Bronchial epithelial cell (primary cell): ENCODE measurements at regions not wholly inside any gene's neighbourhood (a gene's known extent, or its start where the extent isn't known, plus 50 kb on each side); places are given as distances from the start of the nearest gene placed in this dataset.

Source experiments
- DNase-seq: peaks from one replicate; pipeline ENCODE4 v3.0.0-alpha.2; 2010; ENCODE audit warnings: low read depth
- FAIRE-seq: peaks from 2 replicates; lab custom pipeline; 2011; peaks lifted over from hg19 to GRCh38; lab: Jason Lieb, UNC
- H3K27me3 ChIP-seq: 2 replicates; pipeline ENCODE4 v1.5.1; 2011; ENCODE audit warnings: low read length; ENCODE audit not compliant: control insufficient read depth, insufficient read depth
- H3K36me3 ChIP-seq: 2 replicates; pipeline ENCODE4 v1.5.1; 2011; ENCODE audit warnings: low read length; ENCODE audit not compliant: control insufficient read depth, insufficient read depth
- H3K4me3 ChIP-seq: 2 replicates; pipeline ENCODE4 v1.5.1; 2011; ENCODE audit warnings: mild to moderate bottlenecking, low read depth, low read length, control low read depth
- TF ChIP-seq, protein P1 (sequence below): IDR thresholded peaks from 2 replicates; pipeline ENCODE4 v1.5.1; 2011; ENCODE audit warnings: mild to moderate bottlenecking, moderate library complexity, low read length, control low read depth, inconsistent platforms; ENCODE audit not compliant: insufficient read depth, severe bottlenecking

DNA sequence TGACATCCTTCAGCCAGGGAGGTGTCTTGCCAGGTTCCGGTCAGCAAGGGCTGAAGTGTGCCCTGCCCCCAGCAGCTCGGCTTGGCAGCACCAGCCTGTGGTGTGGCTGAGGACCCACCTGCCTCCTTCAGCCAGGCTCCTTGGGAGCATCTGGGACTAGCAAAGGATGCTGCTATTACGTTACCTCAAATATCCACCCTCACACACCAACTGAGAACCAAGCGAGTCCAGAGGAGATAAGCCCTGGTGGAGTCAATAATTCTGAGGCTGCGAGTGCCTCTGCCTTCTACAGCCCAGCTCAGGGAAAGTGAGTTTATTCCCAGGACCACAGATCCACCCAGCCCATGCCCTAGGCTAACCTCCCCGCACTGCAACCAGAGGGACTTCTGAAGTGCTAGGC is 57.1 kb upstream of the FSTL4 start:
- FAIRE-seq (no peak), DNase-seq (no peak)
- Histone ChIP-seq H3K4me3 (no peak overlapping the region), H3K27me3 (no peaks in the 10 kb centered on the region), H3K36me3 (no peaks in the 10 kb centered on the region)
- TF ChIP-seq, protein P1, sequence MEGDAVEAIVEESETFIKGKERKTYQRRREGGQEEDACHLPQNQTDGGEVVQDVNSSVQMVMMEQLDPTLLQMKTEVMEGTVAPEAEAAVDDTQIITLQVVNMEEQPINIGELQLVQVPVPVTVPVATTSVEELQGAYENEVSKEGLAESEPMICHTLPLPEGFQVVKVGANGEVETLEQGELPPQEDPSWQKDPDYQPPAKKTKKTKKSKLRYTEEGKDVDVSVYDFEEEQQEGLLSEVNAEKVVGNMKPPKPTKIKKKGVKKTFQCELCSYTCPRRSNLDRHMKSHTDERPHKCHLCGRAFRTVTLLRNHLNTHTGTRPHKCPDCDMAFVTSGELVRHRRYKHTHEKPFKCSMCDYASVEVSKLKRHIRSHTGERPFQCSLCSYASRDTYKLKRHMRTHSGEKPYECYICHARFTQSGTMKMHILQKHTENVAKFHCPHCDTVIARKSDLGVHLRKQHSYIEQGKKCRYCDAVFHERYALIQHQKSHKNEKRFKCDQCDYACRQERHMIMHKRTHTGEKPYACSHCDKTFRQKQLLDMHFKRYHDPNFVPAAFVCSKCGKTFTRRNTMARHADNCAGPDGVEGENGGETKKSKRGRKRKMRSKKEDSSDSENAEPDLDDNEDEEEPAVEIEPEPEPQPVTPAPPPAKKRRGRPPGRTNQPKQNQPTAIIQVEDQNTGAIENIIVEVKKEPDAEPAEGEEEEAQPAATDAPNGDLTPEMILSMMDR = no peak

DNA sequence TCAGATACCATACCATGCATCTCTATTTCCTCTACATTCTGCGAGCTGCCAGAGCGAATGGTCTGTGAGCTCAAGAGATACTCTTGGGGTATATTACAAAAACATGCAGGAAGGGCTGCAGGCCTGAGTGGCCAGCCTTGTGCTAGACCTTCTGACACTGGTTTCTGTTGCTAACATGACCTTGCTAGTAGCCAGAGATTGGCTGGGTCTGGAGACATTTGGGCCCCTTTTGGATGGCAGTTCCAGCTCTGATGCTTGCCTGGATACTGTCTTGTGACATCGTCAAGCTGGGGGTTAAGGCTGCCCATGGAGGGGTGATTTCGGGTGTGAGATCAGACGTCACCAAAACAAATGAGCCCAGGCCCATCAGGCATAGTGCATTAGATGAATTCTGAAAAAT is 56.1 kb upstream of the FSTL4 start:
- Histone ChIP-seq H3K27me3 (no peaks in the 10 kb centered on the region), H3K36me3 (no peaks in the 10 kb centered on the region), H3K4me3 (no peak overlapping the region)
- no peak for FAIRE-seq
- no peak for DNase-seq
- TF ChIP-seq, protein P1 = no peak

DNA sequence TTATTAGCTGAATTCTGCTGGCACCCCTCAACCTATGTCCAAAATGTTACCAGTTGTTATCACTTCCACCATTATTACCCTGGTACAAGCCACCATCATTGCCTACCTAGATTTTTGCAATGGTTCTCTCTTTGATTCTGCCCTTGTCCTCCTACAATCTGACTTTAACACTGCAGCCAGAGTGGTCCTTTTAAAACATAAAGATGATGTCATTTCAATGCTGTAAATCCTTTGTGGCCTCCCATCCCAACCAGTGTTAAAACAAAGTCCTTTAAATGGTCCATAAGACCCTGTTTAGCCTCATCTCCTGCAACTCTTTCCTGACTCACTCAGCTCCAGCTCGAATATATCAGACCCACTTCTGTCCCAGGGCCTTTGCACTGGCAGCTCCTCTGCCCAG is 54.9 kb upstream of the FSTL4 start:
- TF ChIP-seq, protein P1 = no peak
- Histone ChIP-seq H3K27me3 (no peaks in the 10 kb centered on the region), H3K4me3 (no peak overlapping the region), H3K36me3 (no peaks in the 10 kb centered on the region)
- FAIRE-seq = no peak
- no peak for DNase-seq

DNA sequence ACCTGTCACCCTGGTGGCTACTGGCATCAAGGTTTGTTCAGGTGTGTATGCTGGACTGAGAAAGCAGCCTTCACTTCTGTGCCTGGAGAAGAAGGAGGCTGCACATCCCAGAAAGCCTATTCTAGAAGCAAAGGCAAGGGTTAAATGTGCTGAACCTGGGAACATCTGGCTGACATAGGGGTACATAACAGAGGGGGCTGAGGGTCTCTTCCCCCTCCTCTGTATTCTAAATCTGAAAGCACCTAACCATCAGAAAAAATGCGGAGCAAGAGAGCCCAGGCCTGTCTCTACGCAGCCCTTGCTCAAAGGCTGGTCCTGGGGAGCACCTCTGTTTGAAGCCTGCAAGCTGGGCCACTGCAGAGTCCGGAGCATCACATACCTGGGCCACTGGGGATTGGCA is 53.2 kb upstream of the FSTL4 start:
- Histone ChIP-seq H3K4me3 (no peak overlapping the region), H3K36me3 (no peaks in the 10 kb centered on the region), H3K27me3 (no peaks in the 10 kb centered on the region)
- TF ChIP-seq, protein P1 = no peak
- FAIRE-seq (no peak), DNase-seq (no peak)

DNA sequence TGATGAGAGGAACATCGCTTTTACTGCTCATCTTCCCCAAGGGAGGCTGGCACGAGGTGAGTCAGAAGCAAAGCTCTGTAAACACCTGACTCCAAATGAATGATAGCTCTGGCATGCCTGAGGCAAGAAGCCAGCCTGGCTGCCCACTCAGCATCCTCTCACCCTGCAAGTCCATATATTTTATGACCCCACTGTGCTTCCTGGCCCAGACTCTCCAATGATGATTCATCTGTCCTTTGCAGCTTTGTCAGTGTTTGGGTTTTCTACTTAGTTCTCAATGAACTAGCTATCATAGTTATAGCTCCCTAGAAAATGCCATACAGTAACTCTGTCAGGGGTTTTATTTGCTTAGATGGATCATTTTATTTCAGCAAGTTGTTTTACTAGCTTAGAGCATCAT is 52.1 kb upstream of the FSTL4 start:
- TF ChIP-seq, protein P1 = no peak
- H3K27me3 ChIP-seq = no peaks in the 10 kb centered on the region
- no peaks in the 10 kb centered on the region for H3K36me3 ChIP-seq
- FAIRE-seq (peak; percentile 73), DNase-seq (peak; percentile 89)
- no peak overlapping the region for H3K4me3 ChIP-seq

DNA sequence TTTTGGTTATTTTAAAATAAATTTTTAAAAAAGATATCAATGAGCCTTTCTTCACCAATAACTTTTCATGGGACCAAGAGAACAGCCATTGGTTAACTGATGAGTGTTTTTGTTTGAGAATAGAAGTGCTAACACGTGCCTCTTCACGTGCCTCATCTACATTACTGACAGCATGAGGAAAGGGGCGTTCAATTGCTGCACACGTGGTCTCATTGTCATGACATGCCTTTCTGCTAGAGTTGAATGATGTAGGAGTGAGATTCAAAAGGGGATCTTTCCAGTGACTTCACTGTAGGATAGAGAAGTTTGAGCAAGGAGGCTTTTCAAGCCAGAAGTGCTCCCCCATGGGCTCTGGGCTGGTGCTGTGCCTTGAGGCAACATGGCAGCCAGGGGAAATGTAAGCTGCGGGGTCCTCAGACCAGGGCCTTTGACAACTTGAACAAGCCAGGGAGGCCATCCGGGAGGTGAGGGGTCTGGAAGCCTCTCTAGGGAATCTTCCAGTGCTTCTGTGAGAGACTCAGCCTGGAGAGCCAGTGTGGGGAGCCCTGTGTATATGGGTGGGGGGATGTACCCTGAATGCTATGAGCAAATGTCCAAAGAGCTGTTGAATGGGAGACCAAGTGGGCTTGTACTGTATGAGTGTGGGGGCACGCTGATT is 51.2 kb upstream of the FSTL4 start:
- peak; percentile 47 for DNase-seq
- H3K27me3 ChIP-seq = no peaks in the 10 kb centered on the region
- TF ChIP-seq, protein P1 = no peak
- no peak overlapping the region for H3K4me3 ChIP-seq
- FAIRE-seq = no peak
- H3K36me3 ChIP-seq = no peaks in the 10 kb centered on the region
